HS-27A (cell line): ENCODE measurements at regions not wholly inside any gene's neighbourhood (a gene's known extent, or its start where the extent isn't known, plus 50 kb on each side); places are given as distances from the start of the nearest gene placed in this dataset.
"Not testable (repeated sequence)": the region's sequence is repeated elsewhere in the genome, so short reads cannot be mapped to it uniquely, and the experiment has no call there.

Source experiments
- DNase-seq: peaks from one replicate; pipeline ENCODE4 v3.0.0-alpha.2; 2012; ENCODE audit warnings: low read depth, missing footprints

DNA sequence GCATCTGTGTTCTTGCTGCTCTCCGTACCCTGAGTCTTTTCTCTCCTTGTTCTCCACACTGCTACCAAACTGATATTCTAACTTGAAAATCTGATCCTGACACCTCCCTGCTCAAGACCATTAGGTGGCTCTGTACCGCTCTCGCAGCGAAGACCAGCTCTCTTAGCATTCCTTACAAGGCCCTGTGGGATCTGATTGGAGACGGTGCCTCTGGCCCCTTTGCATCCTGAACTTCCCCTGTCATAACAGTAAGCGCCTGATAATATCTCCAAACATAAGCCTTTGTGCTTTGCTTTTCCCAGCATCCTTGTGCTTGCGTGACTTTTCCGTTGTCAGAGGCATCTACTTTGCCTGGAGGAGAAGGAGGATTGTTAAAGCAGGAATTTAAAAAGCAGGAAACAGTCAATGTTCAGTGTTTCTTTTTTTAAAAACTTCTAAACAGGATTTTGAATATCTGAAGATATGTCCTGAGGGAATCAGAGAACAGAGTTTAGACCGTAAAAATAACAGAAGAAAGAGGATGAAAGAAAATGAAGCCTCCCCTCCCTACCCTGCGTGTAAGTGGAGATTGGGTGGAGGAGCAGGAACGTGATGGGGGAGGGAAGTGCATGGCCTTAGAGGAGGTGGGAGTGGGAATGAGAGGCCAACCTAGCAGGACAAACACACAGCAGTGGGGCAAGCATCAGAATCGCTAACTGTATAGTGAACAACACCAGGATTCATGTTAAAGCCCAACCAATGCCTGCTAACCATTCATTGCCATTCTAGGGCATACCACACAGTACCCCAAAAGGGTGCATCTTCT, 89.2 kb upstream of the STMND1 start:
- DNase-seq = no peak

DNA sequence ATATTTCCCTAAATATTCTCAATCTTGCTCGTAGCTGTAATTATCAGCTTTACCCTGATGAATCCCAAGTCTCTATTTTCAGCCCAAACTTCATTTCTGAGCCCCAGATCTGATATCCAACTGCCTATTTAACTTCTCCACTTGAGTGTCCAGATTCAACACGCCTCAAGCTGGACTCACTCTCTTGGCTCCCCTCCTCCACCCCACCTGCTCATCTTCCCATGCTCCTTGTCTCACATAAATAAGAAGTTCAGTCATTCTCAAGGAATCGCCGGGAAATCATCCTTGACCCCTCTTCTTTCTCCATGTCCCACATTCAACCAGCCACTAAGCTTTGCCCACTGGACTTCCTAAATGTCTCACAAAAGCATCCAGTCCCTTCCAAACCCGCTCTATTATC, 89.9 kb upstream of the STMND1 start:
- DNase-seq = no peak

DNA sequence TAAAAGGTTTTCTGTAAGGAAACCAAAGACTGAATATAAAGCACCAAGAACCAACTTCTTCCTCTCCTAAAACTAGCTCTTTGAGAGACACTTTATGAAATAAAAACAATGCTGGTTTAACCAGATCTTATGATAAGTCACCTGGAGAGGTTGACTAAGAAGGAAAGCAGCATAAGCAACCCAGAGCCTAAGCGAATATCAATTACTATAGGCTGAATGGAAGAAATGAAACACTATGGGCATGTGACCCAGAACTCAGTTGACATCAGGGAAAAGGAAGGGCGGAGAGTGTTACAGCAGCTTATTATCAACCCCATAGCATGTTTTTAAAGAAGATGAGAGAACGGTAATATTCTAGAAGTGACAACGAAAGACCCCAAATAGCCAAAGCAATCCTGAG, 94.1 kb upstream of the STMND1 start:
- no peak for DNase-seq

DNA sequence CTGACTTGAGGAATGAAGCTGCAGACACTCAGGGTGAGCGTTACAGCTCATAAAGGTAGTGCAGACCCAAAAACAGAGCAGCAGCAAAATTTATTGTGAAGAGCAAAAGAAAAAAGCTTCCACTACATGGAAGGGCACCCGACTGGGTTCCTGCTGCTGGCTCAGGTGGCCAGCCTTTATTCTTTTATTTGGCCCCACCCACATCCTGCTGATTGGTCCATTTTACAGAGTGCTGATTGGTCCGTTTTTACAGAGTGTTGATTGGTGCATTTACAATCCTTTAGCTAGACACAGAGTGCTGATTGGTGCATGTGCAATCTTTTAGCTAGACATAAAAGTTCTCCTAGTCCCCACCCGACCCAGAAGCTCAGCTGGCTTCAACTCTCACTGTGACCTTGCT, 95.3 kb upstream of the STMND1 start:
- DNase-seq = no peak

DNA sequence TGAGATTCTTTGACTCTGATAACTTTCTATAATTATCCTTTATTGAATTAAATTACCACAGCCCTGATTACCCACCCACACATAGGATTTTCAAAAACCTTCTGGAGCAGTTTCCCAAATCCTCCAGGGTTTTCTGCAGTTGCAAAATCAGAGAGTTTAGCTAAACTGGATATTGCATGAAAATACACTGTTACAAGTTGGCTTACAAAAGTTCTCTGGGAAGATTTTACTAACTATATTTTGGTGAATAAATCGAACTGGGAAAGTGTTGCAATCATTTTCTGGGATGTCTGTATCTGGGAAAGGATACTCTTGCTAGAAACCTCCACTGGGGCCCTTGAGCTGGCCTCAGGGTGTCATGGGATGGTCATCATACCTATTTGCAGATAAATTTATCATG, 97.6 kb upstream of the STMND1 start:
- no peak for DNase-seq

DNA sequence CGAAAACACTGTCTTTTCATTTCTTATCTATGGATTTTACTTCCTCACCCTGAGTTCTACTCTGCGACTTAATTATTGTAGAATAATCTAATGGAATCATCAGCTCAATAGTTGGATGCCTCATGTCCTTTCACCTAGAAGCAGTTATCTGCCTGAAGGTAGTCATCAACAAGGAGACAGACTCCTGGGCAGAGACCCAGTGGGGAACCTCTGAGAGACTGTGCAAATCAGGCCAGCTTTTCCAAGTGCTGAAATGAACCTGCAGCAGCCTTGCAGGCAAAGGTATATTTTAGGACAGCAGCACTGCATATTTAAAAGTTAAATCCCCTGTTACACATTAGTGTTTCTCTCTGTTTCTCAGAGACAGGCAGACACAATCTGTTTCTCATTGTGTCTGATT, 99.7 kb upstream of the STMND1 start:
- no peak for DNase-seq

DNA sequence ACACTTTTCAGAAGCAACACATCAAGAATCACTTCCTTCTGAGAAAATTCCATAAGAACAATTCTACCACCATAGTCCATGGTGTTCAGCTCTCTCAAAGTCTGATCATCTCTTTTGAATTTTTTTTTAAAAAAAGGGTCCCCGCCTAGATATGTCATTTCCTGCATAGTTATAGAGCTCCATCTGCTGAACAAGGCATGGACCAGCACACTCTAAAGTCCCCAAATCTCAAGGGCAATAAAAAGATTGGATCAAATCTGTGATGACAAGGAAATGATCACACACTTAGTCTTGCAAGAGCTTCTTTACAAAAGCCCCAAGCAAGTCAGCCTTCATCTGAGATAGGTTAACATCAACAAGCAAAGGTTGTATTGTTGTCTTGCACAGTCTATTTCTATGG, 100.7 kb upstream of the STMND1 start:
- DNase-seq = no peak

DNA sequence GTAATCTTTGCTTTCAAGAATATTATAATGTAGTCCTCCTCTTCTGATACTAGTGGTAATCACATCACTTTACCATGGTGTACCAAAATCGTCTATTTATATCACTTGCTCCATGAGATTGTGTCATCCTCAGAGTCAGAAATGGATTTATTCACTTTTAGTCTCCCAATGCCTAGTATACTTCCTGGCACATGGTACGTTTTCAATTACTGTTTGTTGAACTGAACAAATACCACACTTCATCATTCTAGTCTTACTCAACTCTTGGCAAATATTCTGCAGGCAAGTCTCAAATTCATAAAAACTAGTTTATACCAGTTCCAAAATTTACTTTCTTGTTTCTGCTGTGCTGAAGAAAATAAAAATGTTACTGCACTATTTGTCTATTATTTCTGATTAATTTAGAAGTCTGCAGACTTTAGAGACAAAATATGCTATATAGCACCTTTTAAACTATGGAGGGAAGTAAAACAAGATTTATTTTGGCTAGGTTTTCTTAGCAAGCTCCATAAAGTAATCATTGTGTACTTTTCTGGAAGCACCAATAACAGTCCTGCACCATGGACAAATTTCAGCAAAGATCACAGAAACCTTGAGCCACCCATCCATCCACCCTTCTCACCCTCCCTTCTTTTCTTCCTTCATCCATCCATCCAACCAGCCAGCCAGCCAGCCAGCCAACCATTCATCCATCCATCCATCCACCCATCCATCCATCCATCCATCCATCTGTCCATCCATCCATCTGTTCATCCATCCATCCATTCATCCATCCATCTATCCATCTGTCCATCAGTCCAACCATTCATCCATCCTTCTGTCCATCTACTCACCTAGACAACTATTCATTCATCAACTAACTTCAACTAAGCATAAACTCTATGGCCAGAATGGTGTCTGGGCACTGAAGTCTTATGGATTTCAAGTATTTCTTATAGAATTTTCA, 102.1 kb upstream of the STMND1 start:
- no peak for DNase-seq

DNA sequence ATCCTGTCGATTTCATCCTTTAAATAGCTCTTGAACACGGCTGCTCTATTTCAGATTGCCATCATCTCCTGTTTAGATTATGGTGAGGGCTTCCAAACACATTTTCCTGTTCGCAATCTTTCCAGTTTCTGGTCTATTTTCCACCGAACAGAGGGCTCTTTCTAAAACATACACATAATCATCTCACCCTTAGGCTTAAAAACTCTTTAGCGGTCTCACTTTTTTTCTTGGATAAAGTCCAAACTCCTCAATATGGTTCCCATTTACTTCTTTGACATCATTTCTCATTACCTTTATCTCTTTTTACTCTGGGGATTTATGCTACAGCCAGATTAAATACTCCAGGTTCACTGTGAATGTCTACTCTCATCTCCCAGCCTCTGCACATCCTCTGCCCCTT, 103.4 kb upstream of the STMND1 start:
- DNase-seq = no peak

DNA sequence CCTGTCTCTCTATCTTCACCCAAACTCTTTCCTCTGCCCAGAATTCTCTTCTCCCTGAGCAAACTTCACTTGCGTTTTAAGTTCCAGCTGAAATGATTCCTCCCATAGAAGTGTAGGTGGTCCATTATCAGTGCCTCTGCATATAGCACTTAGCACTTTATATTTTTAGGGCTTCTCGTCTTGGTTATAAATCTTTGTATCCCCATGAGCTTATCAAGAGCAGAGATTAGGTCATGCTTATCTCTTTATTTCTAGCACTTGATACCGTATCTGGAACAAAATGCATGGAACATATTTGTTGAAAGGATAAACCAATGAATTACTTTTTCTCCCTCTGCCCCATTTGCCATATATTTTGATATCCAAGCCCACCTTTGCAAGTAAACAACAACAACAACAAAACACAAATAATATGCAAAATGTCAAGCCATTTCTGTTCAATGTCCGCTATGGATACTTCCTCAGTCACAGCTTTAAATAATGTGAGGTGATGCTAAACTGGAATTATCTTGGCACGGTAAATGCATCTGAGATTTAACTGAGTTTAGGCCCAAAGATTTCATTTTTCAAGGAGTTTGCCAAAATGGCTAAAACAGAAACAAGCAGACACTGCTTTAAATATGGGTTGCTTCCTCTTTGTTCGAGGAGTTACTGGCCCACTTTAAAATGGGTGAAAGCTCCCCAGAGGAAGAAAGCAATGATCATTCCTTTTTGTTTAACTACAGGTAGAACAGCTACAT, 106.2 kb upstream of the STMND1 start:
- DNase-seq = no peak

DNA sequence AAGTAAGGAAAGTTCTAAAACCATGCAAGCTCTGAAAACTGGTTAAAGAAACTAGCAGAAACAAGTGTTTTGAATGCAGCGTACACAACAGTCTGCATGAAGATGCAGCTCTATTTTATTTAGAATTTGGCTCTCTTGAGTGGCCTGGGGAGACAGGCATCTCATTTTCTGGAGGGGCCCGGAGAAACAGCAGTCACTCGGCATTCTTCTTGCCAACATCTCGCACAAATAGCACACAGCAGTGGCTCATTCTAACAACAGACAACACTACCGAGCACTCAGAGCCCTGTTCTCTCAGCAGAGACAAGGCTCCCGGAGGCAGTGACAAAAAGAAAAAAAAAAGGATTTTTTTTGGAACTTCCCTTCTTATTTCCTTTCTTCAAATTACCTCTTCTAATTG, 108.5 kb upstream of the STMND1 start:
- no peak for DNase-seq

DNA sequence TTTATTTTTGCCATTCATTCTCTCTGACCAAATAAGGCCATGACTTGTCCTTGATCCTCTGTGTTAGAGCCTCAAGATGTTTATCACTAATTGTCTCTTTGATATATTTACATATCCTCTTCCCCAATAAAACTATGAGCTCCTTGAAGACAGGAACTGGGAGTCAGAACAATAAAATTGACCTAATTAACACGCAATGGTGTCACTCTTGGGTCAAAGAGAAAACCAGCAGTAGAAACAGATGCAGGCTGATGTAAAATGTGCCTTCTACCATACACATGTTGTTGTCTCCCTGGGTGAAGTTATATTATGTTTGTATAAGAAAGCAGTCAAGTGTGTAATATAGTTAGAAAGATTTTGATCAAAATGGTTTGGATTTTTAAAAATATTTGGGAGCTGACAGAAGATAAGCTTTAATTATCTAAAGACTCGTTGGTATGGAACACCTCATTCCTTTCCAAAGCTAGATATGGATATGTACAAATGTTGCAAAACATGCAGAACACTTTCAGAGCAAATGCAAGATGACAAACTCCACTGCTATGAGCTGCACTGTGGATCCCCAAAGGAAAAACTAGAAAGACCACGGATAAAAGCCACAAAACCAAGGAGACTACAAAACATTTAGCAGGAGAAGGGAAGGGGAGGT, 109.7 kb upstream of the STMND1 start:
- DNase-seq = no peak

DNA sequence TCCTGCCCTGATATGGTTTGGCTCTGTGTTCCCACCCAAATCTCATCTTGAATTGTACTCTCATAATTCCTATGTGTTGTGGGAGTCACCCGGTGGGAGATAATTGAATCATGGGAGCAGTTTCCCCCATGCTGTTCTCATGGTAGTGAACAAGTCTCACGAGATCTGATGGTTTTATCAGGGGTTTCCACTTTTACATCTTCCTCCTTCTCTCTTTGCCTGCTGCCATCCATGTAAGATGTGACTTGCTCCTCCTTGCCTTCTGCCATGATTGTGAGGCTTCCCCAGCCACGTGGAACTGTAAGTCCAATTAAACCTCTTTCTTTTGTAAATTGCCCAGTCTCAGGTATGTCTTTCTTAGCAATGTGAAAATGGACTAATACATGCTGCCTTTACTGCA, 111.9 kb upstream of the STMND1 start:
- not testable (repeated sequence) for DNase-seq

DNA sequence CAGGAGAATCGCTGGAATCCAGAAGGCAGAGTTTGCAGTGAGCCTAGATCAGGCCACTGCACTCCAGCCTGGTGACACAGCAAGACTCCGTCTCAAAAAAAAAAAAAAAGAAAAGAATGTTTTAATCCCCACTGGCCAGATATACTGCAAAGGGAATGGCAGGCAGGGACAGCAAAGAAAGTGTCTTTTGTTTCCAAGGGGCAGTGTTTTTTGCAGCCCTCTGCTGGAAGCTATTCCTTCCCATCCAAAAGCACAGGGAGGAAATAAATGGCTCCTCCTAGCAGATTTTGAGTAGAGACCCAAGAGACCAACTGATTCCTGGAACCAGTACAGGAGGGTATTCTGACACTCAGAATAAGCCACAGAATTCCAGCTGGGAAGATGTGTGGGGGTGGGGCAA, 112.5 kb upstream of the STMND1 start:
- DNase-seq = no peak

DNA sequence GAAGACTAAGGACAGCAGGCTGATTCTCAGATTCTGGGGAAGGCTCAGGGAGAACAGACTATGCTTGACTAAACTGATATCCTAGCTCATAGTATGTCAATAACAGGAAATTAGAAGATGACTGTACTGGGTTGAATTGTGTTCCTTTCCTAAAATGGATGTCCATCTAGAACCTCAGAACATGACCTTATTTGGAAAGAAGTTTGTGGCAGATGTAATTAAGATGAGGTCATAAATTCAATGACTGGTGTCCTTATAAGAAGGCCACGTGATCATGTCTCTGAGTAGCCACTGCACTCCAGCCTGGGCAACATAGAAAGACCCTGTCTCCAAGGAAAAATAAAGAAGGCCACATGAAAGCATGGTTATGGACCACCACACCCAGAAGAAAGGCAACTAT, 113.9 kb upstream of the STMND1 start:
- DNase-seq = no peak

DNA sequence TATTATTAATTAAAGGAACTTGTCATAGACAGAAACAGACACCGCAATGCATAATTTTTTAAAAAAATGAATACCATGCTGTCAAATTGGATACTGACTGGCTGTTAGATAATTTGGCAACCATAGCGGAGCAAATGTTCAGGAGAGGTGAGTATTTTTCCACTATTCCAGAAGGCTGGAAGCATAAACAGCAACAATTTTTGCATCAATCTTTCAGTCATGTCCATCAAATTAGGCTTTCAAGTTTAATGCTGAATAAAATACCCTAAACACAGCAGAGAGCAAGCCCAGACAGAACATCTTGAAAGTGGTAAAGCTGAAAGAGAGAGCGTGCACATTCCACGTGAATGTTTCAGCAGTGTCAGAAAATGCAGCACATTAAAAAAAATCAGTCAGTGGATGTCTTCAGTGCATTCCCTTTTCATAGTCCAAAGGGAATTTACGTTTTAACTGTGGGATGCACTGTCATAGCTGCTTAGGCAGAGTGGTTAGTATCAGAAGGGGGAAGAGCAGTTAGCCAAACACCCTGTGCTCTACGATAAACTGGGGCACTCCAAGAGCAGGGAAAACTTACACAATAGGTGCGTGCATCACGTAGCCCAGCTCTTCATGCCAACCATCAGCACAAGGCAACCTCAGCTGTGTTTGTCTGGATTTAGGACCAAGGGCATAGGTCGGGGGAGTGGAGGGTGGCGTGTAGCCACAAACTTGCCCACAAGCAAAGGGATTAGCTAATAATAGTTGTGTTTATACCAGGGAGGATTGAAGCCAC, 116.2 kb upstream of the STMND1 start:
- no peak for DNase-seq

DNA sequence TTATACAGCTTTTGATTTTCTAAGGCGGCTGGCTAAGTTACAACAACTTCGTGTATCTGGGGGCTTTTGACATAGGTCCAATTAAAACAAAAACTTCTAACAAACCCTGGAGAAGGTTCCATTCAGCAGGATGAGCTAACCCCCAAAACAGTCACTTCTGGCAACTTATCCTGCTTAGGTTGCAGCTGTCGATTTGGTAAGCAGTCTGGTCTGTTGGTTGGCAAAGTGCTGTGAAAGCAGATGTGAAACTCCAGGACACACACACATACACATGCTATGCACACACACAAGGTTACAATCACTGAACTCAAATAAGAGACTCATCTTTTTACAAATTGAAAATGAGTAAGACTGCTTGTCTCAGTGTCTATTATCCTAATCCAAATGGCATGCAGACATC, 119.0 kb upstream of the STMND1 start:
- peak; percentile 38 for DNase-seq

DNA sequence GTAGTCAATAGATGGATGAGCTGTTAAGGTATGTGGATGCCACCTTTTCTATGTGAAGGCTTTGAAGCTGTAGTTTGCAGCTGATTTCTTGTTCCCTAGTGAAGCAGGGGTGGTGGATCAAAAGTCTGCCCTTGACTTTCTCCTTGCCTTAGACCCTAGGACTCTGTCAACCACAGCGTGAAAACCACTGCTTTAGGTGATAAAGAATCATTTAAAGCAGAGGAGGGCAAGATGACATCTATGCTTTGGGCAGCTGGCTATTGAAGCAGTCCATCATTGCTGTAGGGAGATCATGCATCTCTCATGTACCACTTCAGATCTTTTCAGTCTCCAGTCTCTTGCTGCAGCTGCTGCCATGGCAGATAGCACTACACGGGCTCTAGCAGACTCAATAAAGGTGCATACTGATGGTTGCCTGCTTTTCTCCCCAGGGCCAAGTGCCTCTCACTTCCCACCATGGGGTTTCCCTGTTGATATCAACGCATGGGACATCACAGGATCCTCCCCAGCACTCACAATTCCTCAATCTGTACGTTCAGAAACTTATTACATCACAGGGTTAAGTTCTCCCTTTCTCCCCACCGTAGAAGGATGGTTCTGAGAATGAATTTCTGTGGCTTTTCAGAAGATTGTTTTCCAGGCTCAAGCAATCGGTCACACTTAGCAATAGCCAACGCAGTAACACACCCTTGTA, 122.0 kb upstream of the STMND1 start:
- DNase-seq = no peak

DNA sequence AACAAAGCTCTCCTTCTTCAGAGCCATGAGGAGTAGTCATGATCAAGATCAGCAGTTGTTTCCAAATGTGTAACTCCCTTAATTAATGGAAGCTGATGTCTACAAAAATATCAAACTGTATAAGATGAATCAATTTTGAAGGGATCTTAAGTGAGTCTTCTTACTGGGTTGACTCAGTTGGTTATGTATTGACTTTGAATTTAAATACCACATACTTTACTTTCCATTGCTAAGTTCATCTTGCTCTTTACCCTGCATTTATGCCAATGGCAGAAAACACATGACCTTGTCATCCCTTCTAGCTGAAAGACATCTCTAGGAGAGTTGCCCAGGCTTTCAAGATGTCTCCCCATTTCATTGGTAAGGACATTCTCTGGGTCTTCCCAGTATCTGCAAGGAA, 123.2 kb upstream of the STMND1 start:
- no peak for DNase-seq

DNA sequence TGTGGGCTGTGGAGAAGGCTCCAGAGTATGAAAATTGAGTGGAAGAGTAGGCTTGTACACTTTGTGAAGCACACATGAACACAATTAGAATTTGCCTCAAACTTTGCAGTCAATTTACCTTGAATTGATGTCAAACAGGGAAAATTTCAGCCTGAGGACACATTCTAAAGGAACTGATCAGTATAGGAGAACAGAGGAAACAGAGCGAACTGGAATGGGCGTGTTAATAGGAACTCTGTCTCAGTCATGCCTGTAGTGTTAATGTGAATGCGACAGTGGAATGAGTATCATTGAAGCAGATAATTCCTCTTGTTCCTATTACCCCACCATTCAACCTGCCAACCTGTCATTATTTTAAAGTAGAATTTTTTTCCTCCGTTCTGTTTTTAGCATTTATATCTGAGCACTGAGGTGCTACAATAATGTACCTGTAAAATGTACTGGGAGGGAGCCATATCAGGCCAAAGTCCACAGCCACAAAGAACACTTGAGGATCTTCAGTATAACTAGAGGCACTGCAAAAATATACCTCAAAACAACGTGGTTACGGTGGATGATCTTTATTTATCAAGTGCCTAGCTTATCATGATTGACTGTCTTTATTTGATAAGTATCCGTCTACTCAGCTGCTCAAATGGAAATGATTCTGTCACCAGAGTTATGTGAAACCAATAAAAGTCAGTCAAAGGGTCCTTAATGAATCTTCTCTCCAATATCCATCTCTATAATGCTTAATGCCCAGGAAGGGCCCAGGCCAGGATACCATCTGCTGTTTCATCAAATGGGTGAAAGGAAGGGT, 125.3 kb upstream of the STMND1 start:
- no peak for DNase-seq
